Ishikawa (cell line): ENCODE measurements at regions not wholly inside any gene's neighbourhood (a gene's known extent, or its start where the extent isn't known, plus 50 kb on each side); places are given as distances from the start of the nearest gene placed in this dataset.

Experiments used
- CREB1 ChIP-seq: IDR thresholded peaks from 2 replicates; pipeline ENCODE4 v1.6.1; 2012; ENCODE audit warnings: low read depth
- EP300 ChIP-seq: IDR thresholded peaks from 2 replicates; pipeline ENCODE4 v1.6.1; 2012; ENCODE audit warnings: borderline replicate concordance
- FOXM1 ChIP-seq: IDR thresholded peaks from 2 replicates; pipeline ENCODE4 v1.6.1; 2012; ENCODE audit warnings: low read depth, borderline replicate concordance
- MAX ChIP-seq: IDR thresholded peaks from 2 replicates; pipeline ENCODE4 v1.6.1; 2012
- RAD21 ChIP-seq: IDR thresholded peaks from 2 replicates; pipeline ENCODE4 v1.6.1; 2012; ENCODE audit warnings: low read depth
- REST ChIP-seq: IDR thresholded peaks from 2 replicates; pipeline ENCODE4 v1.6.1; 2012; ENCODE audit warnings: low read depth, mild to moderate bottlenecking
- TAF1 ChIP-seq: IDR thresholded peaks from 2 replicates; pipeline ENCODE4 v1.6.1; 2012; ENCODE audit warnings: low read depth, mild to moderate bottlenecking
- TEAD4 ChIP-seq: IDR thresholded peaks from 2 replicates; pipeline ENCODE4 v1.6.1; 2012
- USF1 ChIP-seq: IDR thresholded peaks from 2 replicates; pipeline ENCODE4 v1.6.1; 2012
- YY1 ChIP-seq: IDR thresholded peaks from 2 replicates; pipeline ENCODE4 v1.6.1; 2012; ENCODE audit warnings: low read depth

GRCh38 chr2:33709951-33710350 lies 110.9 kb upstream of the FAM98A start:
- no peak for TF ChIP-seq EP300
- TF ChIP-seq YY1 = no peak
- no peak for TF ChIP-seq USF1
- no peak for TF ChIP-seq CREB1
- no peak for TF ChIP-seq REST
- no peak for TF ChIP-seq FOXM1
- no peak for TF ChIP-seq MAX
- TF ChIP-seq TEAD4 = no peak
- TF ChIP-seq TAF1 = no peak
- TF ChIP-seq RAD21 = no peak
